ENCODE measurements at regions not wholly inside any gene's neighbourhood (a gene's known extent, or its start where the extent isn't known, plus 50 kb on each side); places are given as distances from the start of the nearest gene placed in this dataset.

GRCh38 chrX:99663136-99663535, 746.9 kb downstream of the PCDH19 start:
- TF ChIP-seq EZH2 (IDR thresholded peaks at IDR 0.05; ENCODE audit: borderline replicate concordance, low read depth, low read length, poor library complexity, severe bottlenecking), result no peak
- no peak for TF ChIP-seq CTCF (conservative IDR thresholded peaks at IDR 0.05; ENCODE audit: low read depth, low read length)
- Histone ChIP-seq H3K36me3 (ENCODE audit: insufficient read depth, low read length, poor library complexity, severe bottlenecking) (no peaks in the 10 kb centered on the region), H3K4me3 (ENCODE audit: low read depth, low read length, poor library complexity, severe bottlenecking) (no peak overlapping the region), H3K27me3 (replicated peaks; ENCODE audit: insufficient read depth, low read depth, low read length, poor library complexity) (no peaks in the 10 kb centered on the region), H3K27ac (ENCODE audit: low read depth, low read length, poor library complexity, severe bottlenecking) (no peak overlapping the region), H3K9me3 (ENCODE audit: low read depth, low read length, poor library complexity, severe bottlenecking) (no peaks in the 10 kb centered on the region), H3K4me1 (ENCODE audit: insufficient read depth, low read length, poor library complexity, severe bottlenecking) (no peaks in the 10 kb centered on the region)
- CTCF ChIA-PET, result no interaction called here
- no peak for DNase-seq (ENCODE audit: low spot score)
- BruUV-seq (replicated peaks), result no TSS peak
- POLR2A ChIA-PET (ENCODE audit: low non-redundant PET), result no interaction called here
- intact Hi-C loops (cut with micrococcal nuclease; ENCODE audit: unreplicated experiment), result no loop called here

- H3K36me3 ChIP-seq (ENCODE audit: insufficient read depth, low read length, poor library complexity, severe bottlenecking), result no peaks in the 10 kb centered on the region
- no peaks in the 10 kb centered on the region for H3K9me3 ChIP-seq (ENCODE audit: low read depth, low read length, poor library complexity, severe bottlenecking)
- CTCF ChIA-PET, result no interaction called here
- intact Hi-C loops (cut with micrococcal nuclease; ENCODE audit: unreplicated experiment), result no loop called here
- no peak overlapping the region for H3K4me3 ChIP-seq (ENCODE audit: low read depth, low read length, poor library complexity, severe bottlenecking)
- no peak for TF ChIP-seq CTCF (conservative IDR thresholded peaks at IDR 0.05; ENCODE audit: low read depth, low read length)
- TF ChIP-seq EZH2 (IDR thresholded peaks at IDR 0.05; ENCODE audit: borderline replicate concordance, low read depth, low read length, poor library complexity, severe bottlenecking), result no peak
- BruUV-seq (replicated peaks), result no TSS peak
- POLR2A ChIA-PET (ENCODE audit: low non-redundant PET), result no interaction called here
- DNase-seq (ENCODE audit: low spot score), result no peak
- no peak overlapping the region for H3K27ac ChIP-seq (ENCODE audit: low read depth, low read length, poor library complexity, severe bottlenecking)
- no peaks in the 10 kb centered on the region for H3K27me3 ChIP-seq (replicated peaks; ENCODE audit: insufficient read depth, low read depth, low read length, poor library complexity)
- H3K4me1 ChIP-seq (ENCODE audit: insufficient read depth, low read length, poor library complexity, severe bottlenecking), result no peaks in the 10 kb centered on the region
Measured at GRCh38 chrX:99654188-99654587, 755.9 kb downstream of the PCDH19 start.

- no peaks in the 10 kb centered on the region for H3K27me3 ChIP-seq (replicated peaks; ENCODE audit: insufficient read depth, low read depth, low read length, poor library complexity)
- ChIA-PET CTCF (interaction anchor here (0.6 kb wide), 1 partner anchor 318 kb away, joined by 3 read pairs; no protein-coding TSS in a partner anchor), POLR2A (ENCODE audit: low non-redundant PET) (no interaction called here)
- no peaks in the 10 kb centered on the region for H3K36me3 ChIP-seq (ENCODE audit: insufficient read depth, low read length, poor library complexity, severe bottlenecking)
- no peak for DNase-seq (ENCODE audit: low spot score)
- intact Hi-C loops (cut with micrococcal nuclease; ENCODE audit: unreplicated experiment), result no loop called here
- no peak overlapping the region for H3K4me3 ChIP-seq (ENCODE audit: low read depth, low read length, poor library complexity, severe bottlenecking)
- no peaks in the 10 kb centered on the region for H3K9me3 ChIP-seq (ENCODE audit: low read depth, low read length, poor library complexity, severe bottlenecking)
- H3K27ac ChIP-seq (ENCODE audit: low read depth, low read length, poor library complexity, severe bottlenecking), result no peak overlapping the region
- no peak for TF ChIP-seq CTCF (conservative IDR thresholded peaks at IDR 0.05; ENCODE audit: low read depth, low read length)
- no peak for TF ChIP-seq EZH2 (IDR thresholded peaks at IDR 0.05; ENCODE audit: borderline replicate concordance, low read depth, low read length, poor library complexity, severe bottlenecking)
- H3K4me1 ChIP-seq (ENCODE audit: insufficient read depth, low read length, poor library complexity, severe bottlenecking), result no peaks in the 10 kb centered on the region
- no TSS peak for BruUV-seq (replicated peaks)
Measured at GRCh38 chrX:99653352-99653751, 756.7 kb downstream of the PCDH19 start.

Measured in A673 (cell line).